ENCODE measurements at regions not wholly inside any gene's neighbourhood (a gene's known extent, or its start where the extent isn't known, plus 50 kb on each side); places are given as distances from the start of the nearest gene placed in this dataset.

DNA sequence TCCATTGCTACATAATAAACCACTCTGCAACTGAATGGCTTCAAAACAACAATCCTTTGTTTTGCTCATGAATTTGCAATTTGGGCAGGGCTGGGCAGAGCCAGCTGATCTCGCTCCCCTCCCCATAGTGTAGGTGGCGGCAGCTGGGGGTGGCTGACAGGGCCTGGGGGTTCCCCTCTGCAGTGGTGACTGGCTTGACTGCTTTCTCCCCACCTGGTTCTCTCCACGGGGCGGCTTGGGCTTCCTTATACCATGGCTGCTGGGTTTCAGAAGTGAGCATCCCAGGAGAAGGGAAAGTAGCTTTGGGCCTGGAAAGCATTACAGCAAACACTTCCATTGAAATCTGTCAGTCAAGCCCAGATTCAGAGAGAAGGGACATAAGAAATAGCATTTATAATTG, 129.7 kb upstream of the ZBTB40 start:
- H3K4me1 ChIP-seq (ENCODE audit: insufficient read depth): peaks cover 55% of the 10 kb centered on the region
- peak overlapping the region; percentile 61 for H3K4me2 ChIP-seq
- H3K9me3 Mint-ChIP-seq: no peaks in the 10 kb centered on the region
- peak overlapping the region; percentile 59 for H2AFZ ChIP-seq
- no peaks in the 10 kb centered on the region for H3K9me2 ChIP-seq (ENCODE audit: insufficient read depth)
- peaks cover 6% of the 10 kb centered on the region; the same call in 1 of the 2 replicates for H3K27me3 ChIP-seq (ENCODE audit: insufficient read depth)
- no peaks in the 10 kb centered on the region for H4K20me1 ChIP-seq (replicated peaks; ENCODE audit: insufficient read depth)
- no peaks in the 10 kb centered on the region for H3K79me2 ChIP-seq (replicated peaks; ENCODE audit: insufficient read depth)
- H3K4me3 ChIP-seq: no peak overlapping the region
- H3K27ac Mint-ChIP-seq: no peak overlapping the region
- DNase-seq (ENCODE audit: low spot score) (no peak), ATAC-seq (peak; percentile 6; the same call in 2 of the 3 replicates)
- H3K27ac ChIP-seq (ENCODE audit: low read depth): peak overlapping the region; percentile 64; the same call in 1 of the 2 replicates
- peaks cover 16% of the 10 kb centered on the region for H3F3A ChIP-seq (replicated peaks; ENCODE audit: low read depth)
- no peaks in the 10 kb centered on the region for H3K36me3 Mint-ChIP-seq (ENCODE audit: low read depth)
- peaks cover 38% of the 10 kb centered on the region for H3K4me1 Mint-ChIP-seq
- no peaks in the 10 kb centered on the region for H3K36me3 ChIP-seq (ENCODE audit: insufficient read depth)
- TF ChIP-seq, protein P1, sequence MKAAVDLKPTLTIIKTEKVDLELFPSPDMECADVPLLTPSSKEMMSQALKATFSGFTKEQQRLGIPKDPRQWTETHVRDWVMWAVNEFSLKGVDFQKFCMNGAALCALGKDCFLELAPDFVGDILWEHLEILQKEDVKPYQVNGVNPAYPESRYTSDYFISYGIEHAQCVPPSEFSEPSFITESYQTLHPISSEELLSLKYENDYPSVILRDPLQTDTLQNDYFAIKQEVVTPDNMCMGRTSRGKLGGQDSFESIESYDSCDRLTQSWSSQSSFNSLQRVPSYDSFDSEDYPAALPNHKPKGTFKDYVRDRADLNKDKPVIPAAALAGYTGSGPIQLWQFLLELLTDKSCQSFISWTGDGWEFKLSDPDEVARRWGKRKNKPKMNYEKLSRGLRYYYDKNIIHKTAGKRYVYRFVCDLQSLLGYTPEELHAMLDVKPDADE (IDR thresholded peaks at IDR 0.05): no peak
- TF ChIP-seq, protein P2, sequence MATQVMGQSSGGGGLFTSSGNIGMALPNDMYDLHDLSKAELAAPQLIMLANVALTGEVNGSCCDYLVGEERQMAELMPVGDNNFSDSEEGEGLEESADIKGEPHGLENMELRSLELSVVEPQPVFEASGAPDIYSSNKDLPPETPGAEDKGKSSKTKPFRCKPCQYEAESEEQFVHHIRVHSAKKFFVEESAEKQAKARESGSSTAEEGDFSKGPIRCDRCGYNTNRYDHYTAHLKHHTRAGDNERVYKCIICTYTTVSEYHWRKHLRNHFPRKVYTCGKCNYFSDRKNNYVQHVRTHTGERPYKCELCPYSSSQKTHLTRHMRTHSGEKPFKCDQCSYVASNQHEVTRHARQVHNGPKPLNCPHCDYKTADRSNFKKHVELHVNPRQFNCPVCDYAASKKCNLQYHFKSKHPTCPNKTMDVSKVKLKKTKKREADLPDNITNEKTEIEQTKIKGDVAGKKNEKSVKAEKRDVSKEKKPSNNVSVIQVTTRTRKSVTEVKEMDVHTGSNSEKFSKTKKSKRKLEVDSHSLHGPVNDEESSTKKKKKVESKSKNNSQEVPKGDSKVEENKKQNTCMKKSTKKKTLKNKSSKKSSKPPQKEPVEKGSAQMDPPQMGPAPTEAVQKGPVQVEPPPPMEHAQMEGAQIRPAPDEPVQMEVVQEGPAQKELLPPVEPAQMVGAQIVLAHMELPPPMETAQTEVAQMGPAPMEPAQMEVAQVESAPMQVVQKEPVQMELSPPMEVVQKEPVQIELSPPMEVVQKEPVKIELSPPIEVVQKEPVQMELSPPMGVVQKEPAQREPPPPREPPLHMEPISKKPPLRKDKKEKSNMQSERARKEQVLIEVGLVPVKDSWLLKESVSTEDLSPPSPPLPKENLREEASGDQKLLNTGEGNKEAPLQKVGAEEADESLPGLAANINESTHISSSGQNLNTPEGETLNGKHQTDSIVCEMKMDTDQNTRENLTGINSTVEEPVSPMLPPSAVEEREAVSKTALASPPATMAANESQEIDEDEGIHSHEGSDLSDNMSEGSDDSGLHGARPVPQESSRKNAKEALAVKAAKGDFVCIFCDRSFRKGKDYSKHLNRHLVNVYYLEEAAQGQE (IDR thresholded peaks at IDR 0.05; ENCODE audit: unreplicated experiment): no peak
- TF ChIP-seq JUNB (IDR thresholded peaks at IDR 0.05; ENCODE audit: unreplicated experiment) (no peak), STAT1 (IDR thresholded peaks at IDR 0.05; ENCODE audit: unreplicated experiment) (no peak), NANOG (IDR thresholded peaks at IDR 0.05; ENCODE audit: borderline replicate concordance) (no peak), ZNF331 (CRISPR knock-in tag; IDR thresholded peaks at IDR 0.05; ENCODE audit: low read depth) (no peak), POLR2AphosphoS5 (IDR thresholded peaks at IDR 0.05; ENCODE audit: low read depth) (no peak)
- TF ChIP-seq, protein P3, sequence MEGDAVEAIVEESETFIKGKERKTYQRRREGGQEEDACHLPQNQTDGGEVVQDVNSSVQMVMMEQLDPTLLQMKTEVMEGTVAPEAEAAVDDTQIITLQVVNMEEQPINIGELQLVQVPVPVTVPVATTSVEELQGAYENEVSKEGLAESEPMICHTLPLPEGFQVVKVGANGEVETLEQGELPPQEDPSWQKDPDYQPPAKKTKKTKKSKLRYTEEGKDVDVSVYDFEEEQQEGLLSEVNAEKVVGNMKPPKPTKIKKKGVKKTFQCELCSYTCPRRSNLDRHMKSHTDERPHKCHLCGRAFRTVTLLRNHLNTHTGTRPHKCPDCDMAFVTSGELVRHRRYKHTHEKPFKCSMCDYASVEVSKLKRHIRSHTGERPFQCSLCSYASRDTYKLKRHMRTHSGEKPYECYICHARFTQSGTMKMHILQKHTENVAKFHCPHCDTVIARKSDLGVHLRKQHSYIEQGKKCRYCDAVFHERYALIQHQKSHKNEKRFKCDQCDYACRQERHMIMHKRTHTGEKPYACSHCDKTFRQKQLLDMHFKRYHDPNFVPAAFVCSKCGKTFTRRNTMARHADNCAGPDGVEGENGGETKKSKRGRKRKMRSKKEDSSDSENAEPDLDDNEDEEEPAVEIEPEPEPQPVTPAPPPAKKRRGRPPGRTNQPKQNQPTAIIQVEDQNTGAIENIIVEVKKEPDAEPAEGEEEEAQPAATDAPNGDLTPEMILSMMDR (conservative IDR thresholded peaks at IDR 0.05; ENCODE audit: low read depth in 2 of 2): no peak
- H3K27me3 Mint-ChIP-seq (ENCODE audit: insufficient read depth, low read depth, poor library complexity): peaks cover 25% of the 10 kb centered on the region
- H3K4me3 Mint-ChIP-seq: no peak overlapping the region

DNA sequence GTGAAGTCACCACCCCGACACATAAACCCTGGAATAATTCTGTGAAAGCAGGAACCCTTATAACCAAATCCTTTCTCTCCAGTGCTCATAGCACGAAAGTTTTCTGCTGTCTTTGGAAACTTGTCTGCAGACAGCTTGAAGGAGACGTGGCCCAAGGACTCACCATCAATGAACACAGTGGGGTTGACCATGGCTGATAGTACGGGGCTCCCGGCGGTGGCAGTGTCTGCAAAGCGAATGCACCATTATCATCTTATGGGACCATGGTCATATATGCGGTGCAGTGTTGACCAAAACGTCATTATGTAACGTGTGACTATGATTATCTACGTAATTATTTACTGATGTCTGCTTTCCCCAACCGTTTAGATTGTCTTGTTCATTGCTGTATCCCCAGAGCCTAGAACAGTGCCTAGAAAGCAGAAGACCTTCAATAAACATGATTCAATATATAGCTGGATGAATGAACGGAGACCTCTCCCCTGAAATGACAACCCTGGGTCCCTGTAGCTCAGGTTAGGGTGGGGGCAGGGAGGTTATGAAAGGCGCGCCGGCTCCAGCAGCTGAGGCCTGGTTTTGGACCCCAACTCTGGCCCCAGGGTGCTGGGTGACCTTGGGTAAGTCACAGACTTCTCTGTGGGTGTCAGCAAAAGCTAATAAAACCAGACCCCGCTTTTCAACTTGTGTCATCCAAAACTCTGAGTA, 128.4 kb upstream of the ZBTB40 start:
- H3K4me1 ChIP-seq (ENCODE audit: insufficient read depth): peaks cover 43% of the 10 kb centered on the region
- H3K79me2 ChIP-seq (replicated peaks; ENCODE audit: insufficient read depth): no peaks in the 10 kb centered on the region
- no peaks in the 10 kb centered on the region for H3K9me3 Mint-ChIP-seq
- no peak overlapping the region for H3K27ac Mint-ChIP-seq
- peaks cover 29% of the 10 kb centered on the region for H3K4me1 Mint-ChIP-seq
- no peak overlapping the region for H2AFZ ChIP-seq
- H3K27me3 Mint-ChIP-seq (ENCODE audit: insufficient read depth, low read depth, poor library complexity): peaks cover 22% of the 10 kb centered on the region
- ATAC-seq: no peak
- no peaks in the 10 kb centered on the region for H4K20me1 ChIP-seq (replicated peaks; ENCODE audit: insufficient read depth)
- no peak for DNase-seq (ENCODE audit: low spot score)
- H3K36me3 ChIP-seq (ENCODE audit: insufficient read depth): no peaks in the 10 kb centered on the region
- H3K27ac ChIP-seq (ENCODE audit: low read depth): no peak overlapping the region
- H3F3A ChIP-seq (replicated peaks; ENCODE audit: low read depth): peaks cover 16% of the 10 kb centered on the region; the same call in 1 of the 2 replicates
- H3K9me2 ChIP-seq (ENCODE audit: insufficient read depth): no peaks in the 10 kb centered on the region
- H3K4me3 ChIP-seq: no peak overlapping the region
- peaks cover 6% of the 10 kb centered on the region; the same call in 1 of the 2 replicates for H3K27me3 ChIP-seq (ENCODE audit: insufficient read depth)
- no peak overlapping the region for H3K4me3 Mint-ChIP-seq
- no peak overlapping the region for H3K4me2 ChIP-seq
- no peaks in the 10 kb centered on the region for H3K36me3 Mint-ChIP-seq (ENCODE audit: low read depth)
- TF ChIP-seq ZNF114 (CRISPR knock-in tag; IDR thresholded peaks at IDR 0.05) (no peak), NANOG (IDR thresholded peaks at IDR 0.05; ENCODE audit: borderline replicate concordance) (no peak), JUNB (IDR thresholded peaks at IDR 0.05; ENCODE audit: unreplicated experiment) (no peak), EZH2phosphoT487 (IDR thresholded peaks at IDR 0.05; ENCODE audit: unreplicated experiment) (no peak), EZH2 (IDR thresholded peaks at IDR 0.05; ENCODE audit: low read depth, unreplicated experiment) (no peak)
- TF ChIP-seq, protein P2 (IDR thresholded peaks at IDR 0.05; ENCODE audit: unreplicated experiment): no peak
- TF ChIP-seq, protein P3 (conservative IDR thresholded peaks at IDR 0.05; ENCODE audit: low read depth in 2 of 2): no peak
